K562 (cell line): ENCODE measurements at regions not wholly inside any gene's neighbourhood (a gene's known extent, or its start where the extent isn't known, plus 50 kb on each side); places are given as distances from the start of the nearest gene placed in this dataset.

Source experiments
- ATAC-seq: fragments of 200-7000 bp; cut with Tn5 transposase; 3 replicates; pipeline ENCODE4 v1.9.1; 2020; ENCODE audit warnings: moderate library complexity
- BruUV-seq: library from RNA; stranded (reverse); fragments of 400-500 nt; replicated peaks from 2 replicates; lab custom pipeline; 2021; lab: Mats Ljungman, UMichigan
- CTCF ChIA-PET: fragments of 300-600 bp; formaldehyde crosslinking; extraction: SDS; loops from one replicate; lab custom pipeline; 2021; ENCODE audit warnings: low intra/inter-chr PET ratio; lab: Yijun Ruan, JAX
- POLR2A ChIA-PET: fragments of 300-600, 350-650 bp; sonication (Branson Sonifier 250); formaldehyde crosslinking; extraction: SDS; loops from one replicate; lab custom pipeline; 2021; ENCODE audit warnings: antibody characterized with exemption, inconsistent platforms; lab: Yijun Ruan, JAX
- DNase-seq, 4 experiments: peaks; one replicate each; pipeline versions ENCODE4 v3.0.0 to v3.0.0-alpha.2; 2011 to 2018; ENCODE audit warnings: low spot score in 3 of 4, mixed read lengths in 3 of 4; ENCODE audit errors: extremely low read depth in 1 of 4
- FAIRE-seq: peaks from 2 replicates; lab custom pipeline; 2011; peaks lifted over from hg19 to GRCh38; lab: Jason Lieb, UNC
- H2AFZ ChIP-seq: 2 replicates; pipeline ENCODE4 v1.6.0; 2011; ENCODE audit warnings: low read depth, low read length, control low read depth, inconsistent platforms
- H3K27ac ChIP-seq: fragments of 200-600 bp; 3 replicates; pipeline ENCODE4 v1.8.0; 2011; ENCODE audit warnings: low read depth, mild to moderate bottlenecking, control low read depth, inconsistent platforms, low read length, moderate library complexity, mixed read lengths; ENCODE audit errors: extremely low read depth
- H3K27me3 ChIP-seq, 2 experiments: fragments of 300-600 bp in 1 of 2; 2 replicates in 1 of 2; 3 replicates in 1 of 2; pipeline versions ENCODE4 v1.6.0 to v1.8.0; 2011; ENCODE audit warnings: inconsistent platforms in 2 of 2, low read length in 2 of 2, mild to moderate bottlenecking in 1 of 2, mixed read lengths in 1 of 2, moderate library complexity in 1 of 2; ENCODE audit not compliant: control insufficient read depth in 2 of 2, insufficient read depth in 2 of 2
- H3K36me3 ChIP-seq: fragments of 300-600 bp; 3 replicates; pipeline ENCODE4 v1.8.0; 2011; ENCODE audit warnings: mild to moderate bottlenecking, low read length, inconsistent platforms; ENCODE audit not compliant: control insufficient read depth, insufficient read depth
- H3K4me1 ChIP-seq, 2 experiments: fragments of 200-600 bp in 1 of 2; replicated peaks in 1 of 2; 2 replicates in 1 of 2; 3 replicates in 1 of 2; pipeline versions ENCODE4 v1.5.1 to v1.8.0; 2011; ENCODE audit warnings: inconsistent platforms in 2 of 2, low read length in 2 of 2, mild to moderate bottlenecking in 1 of 2, mixed read lengths in 1 of 2, moderate library complexity in 1 of 2; ENCODE audit not compliant: control insufficient read depth in 2 of 2, insufficient read depth in 2 of 2
- H3K4me2 ChIP-seq: 2 replicates; pipeline ENCODE4 v1.6.1; 2011; ENCODE audit warnings: low read length, control low read depth, inconsistent platforms, mixed read lengths; ENCODE audit not compliant: insufficient read depth
- H3K4me3 ChIP-seq: fragments of 200-600 bp; sonication (generic), shearing (Covaris generic); 2 replicates; pipeline ENCODE4 v1.5.1; 2016; ENCODE audit warnings: control low read depth, inconsistent platforms
- H3K79me2 ChIP-seq: fragments of 200-600 bp; 3 replicates; pipeline ENCODE4 v1.8.0; 2011; ENCODE audit warnings: low read length, inconsistent platforms; ENCODE audit not compliant: control insufficient read depth, insufficient read depth
- H3K9ac ChIP-seq, 2 experiments: 2 replicates each; pipeline versions ENCODE4 v1.6.0 to v1.6.1; 2011; ENCODE audit warnings: low read depth in 2 of 2, low read length in 2 of 2, control low read depth in 1 of 2, inconsistent platforms in 1 of 2, mild to moderate bottlenecking in 1 of 2, mixed read lengths in 1 of 2; ENCODE audit not compliant: insufficient read depth in 1 of 2
- H3K9me1 ChIP-seq: one replicate; pipeline ENCODE4 v1.6.0; 2011; ENCODE audit warnings: inconsistent platforms, mild to moderate bottlenecking, low read length, moderate library complexity; ENCODE audit not compliant: control insufficient read depth, insufficient read depth
- H3K9me3 ChIP-seq: replicated peaks from 2 replicates; pipeline ENCODE4 v1.5.1; 2011; ENCODE audit warnings: low read depth, low read length, inconsistent platforms; ENCODE audit not compliant: control insufficient read depth, insufficient read depth
- H4K20me1 ChIP-seq: replicated peaks from 2 replicates; pipeline ENCODE4 v1.6.1; 2011; ENCODE audit warnings: low read length, inconsistent platforms, mixed read lengths; ENCODE audit not compliant: control insufficient read depth, insufficient read depth
- ATF7 ChIP-seq: fragments of 450-650 bp; IDR thresholded peaks from 2 replicates; pipeline ENCODE4 v1.7.1; 2014; ENCODE audit warnings: mild to moderate bottlenecking, moderate library complexity
- CREB1 ChIP-seq, 2 experiments: sonication (generic) in 1 of 2; formaldehyde crosslinking in 1 of 2; IDR thresholded peaks; 2 replicates each; pipeline versions ENCODE4 v1.6.1 to v1.8.0; 2012 to 2022; ENCODE audit warnings: inconsistent platforms in 1 of 2, mild to moderate bottlenecking in 1 of 2, missing genetic modification reagents in 1 of 2, moderate library complexity in 1 of 2
- JUNB ChIP-seq: fragments of 450-650 bp; formaldehyde crosslinking; conservative IDR thresholded peaks from 2 replicates; pipeline ENCODE4 v1.4.0; 2020; ENCODE audit warnings: mild to moderate bottlenecking
- MEIS2 ChIP-seq: fragments of 450-650 bp; IDR thresholded peaks from 2 replicates; pipeline ENCODE4 v1.6.1; 2014; ENCODE audit warnings: mild to moderate bottlenecking; ENCODE audit not compliant: partially characterized antibody
- RHOXF2B ChIP-seq: fragments of 250-450 bp; sonication (Bioruptor Pico); conservative IDR thresholded peaks from 2 replicates; pipeline ENCODE4 v1.5.1; 2021
- SPI1 ChIP-seq: IDR thresholded peaks from 2 replicates; pipeline ENCODE4 v1.6.1; 2011; ENCODE audit warnings: low read depth, low read length, control low read depth, borderline replicate concordance
- TAF1 ChIP-seq: IDR thresholded peaks from 2 replicates; pipeline ENCODE4 v1.6.1; 2011; ENCODE audit warnings: mild to moderate bottlenecking, low read length, moderate library complexity; ENCODE audit not compliant: insufficient read depth, control insufficient read depth, severe bottlenecking; ENCODE audit errors: extremely low read depth
- ZNF551 ChIP-seq: fragments of 250-450 bp; sonication (Bioruptor Pico); IDR thresholded peaks from 2 replicates; pipeline ENCODE4 v1.5.0; 2021; ENCODE audit warnings: mild to moderate bottlenecking, moderate library complexity
- WGBS: fragments of 100-300 bp; shearing (Covaris generic); methylation state at CpG from one replicate; pipeline ENCODE4 v1.1.6; 2016; ENCODE audit warnings: low coverage, mixed read lengths; ENCODE audit not compliant: insufficient coverage; ENCODE audit errors: missing lambda C conversion rate; 5-methylcytosine and 5-hydroxymethylcytosine counted together
- in situ Hi-C: fragments of 300-500 bp; cut with MboI; formaldehyde crosslinking; loops from 4 replicates; pipeline ENCODE4 v1.15.0; 2018; ENCODE audit warnings: inconsistent platforms, mixed read lengths
- intact Hi-C: fragments of 100-400 bp; cut with micrococcal nuclease; formaldehyde crosslinking; loops from 2 replicates; pipeline ENCODE4 v1.14.2; 2022
- TF ChIP-seq, protein P1 (sequence below): fragments of 450-650 bp; IDR thresholded peaks from one replicate; pipeline ENCODE4 v1.6.1; 2018; ENCODE audit warnings: mild to moderate bottlenecking, moderate library complexity; ENCODE audit not compliant: partially characterized antibody
- TF ChIP-seq, protein P2 (sequence below): fragments of 250-450 bp; sonication (Bioruptor Pico); IDR thresholded peaks from 2 replicates; pipeline ENCODE4 v1.4.0; 2020; ENCODE audit warnings: mild to moderate bottlenecking, moderate library complexity

GRCh38 chr1:104229860-104230259, 480.2 kb downstream of the AMY1C start:
- Histone ChIP-seq H3K4me3 (no peak overlapping the region), H3K9me1 (no peaks in the 10 kb centered on the region), H3K9me3 (no peaks in the 10 kb centered on the region), H3K4me1 (no peaks in the 10 kb centered on the region), H3K79me2 (no peaks in the 10 kb centered on the region), H3K36me3 (no peaks in the 10 kb centered on the region), H2AFZ (no peak overlapping the region), H3K27ac (no peak overlapping the region), H3K4me2 (no peak overlapping the region), H3K27me3 (no peaks in the 10 kb centered on the region), H3K9ac (no peak overlapping the region), H4K20me1 (no peaks in the 10 kb centered on the region)
- intact Hi-C loops, result no loop called here
- TF ChIP-seq SPI1 (no peak), ATF7 (no peak), TAF1 (no peak), MEIS2 (no peak), JUNB (no peak), ZNF551 (CRISPR knock-in tag) (no peak), CREB1 (IDR thresholded peaks at IDR 0.05) (no peak), CREB1 (CRISPR knock-in tag; IDR thresholded peaks at IDR 0.05) (no peak), RHOXF2B (CRISPR knock-in tag) (no peak)
- TF ChIP-seq, protein P1, sequence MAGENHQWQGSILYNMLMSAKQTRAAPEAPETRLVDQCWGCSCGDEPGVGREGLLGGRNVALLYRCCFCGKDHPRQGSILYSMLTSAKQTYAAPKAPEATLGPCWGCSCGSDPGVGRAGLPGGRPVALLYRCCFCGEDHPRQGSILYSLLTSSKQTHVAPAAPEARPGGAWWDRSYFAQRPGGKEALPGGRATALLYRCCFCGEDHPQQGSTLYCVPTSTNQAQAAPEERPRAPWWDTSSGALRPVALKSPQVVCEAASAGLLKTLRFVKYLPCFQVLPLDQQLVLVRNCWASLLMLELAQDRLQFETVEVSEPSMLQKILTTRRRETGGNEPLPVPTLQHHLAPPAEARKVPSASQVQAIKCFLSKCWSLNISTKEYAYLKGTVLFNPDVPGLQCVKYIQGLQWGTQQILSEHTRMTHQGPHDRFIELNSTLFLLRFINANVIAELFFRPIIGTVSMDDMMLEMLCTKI, result no peak
- TF ChIP-seq, protein P2, sequence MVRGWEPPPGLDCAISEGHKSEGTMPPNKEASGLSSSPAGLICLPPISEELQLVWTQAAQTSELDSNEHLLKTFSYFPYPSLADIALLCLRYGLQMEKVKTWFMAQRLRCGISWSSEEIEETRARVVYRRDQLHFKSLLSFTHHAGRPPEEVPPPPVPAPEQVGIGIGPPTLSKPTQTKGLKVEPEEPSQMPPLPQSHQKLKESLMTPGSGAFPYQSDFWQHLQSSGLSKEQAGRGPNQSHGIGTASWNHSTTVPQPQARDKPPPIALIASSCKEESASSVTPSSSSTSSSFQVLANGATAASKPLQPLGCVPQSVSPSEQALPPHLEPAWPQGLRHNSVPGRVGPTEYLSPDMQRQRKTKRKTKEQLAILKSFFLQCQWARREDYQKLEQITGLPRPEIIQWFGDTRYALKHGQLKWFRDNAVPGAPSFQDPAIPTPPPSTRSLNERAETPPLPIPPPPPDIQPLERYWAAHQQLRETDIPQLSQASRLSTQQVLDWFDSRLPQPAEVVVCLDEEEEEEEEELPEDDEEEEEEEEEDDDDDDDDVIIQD, result no peak
- in situ Hi-C loops, result no loop called here
- FAIRE-seq (no peak), ATAC-seq (no peak), DNase-seq (no peak)
- WGBS, result 0% methylated on average over 3 of the region's 3 CpGs
- CTCF ChIA-PET, result no interaction called here
- POLR2A ChIA-PET, result no interaction called here
- no TSS peak for BruUV-seq
